Skeletal muscle satellite cell (primary cell): ENCODE measurements at regions not wholly inside any gene's neighbourhood (a gene's known extent, or its start where the extent isn't known, plus 50 kb on each side); places are given as distances from the start of the nearest gene placed in this dataset.

Experiments
- H3K27me3 ChIP-seq: 2 replicates; pipeline ENCODE4 v1.7.0; 2013; ENCODE audit warnings: low read length; ENCODE audit not compliant: control insufficient read depth, insufficient read depth
- H3K36me3 ChIP-seq: 2 replicates; pipeline ENCODE4 v1.7.0; 2013; ENCODE audit warnings: mild to moderate bottlenecking, control low read depth, low read length; ENCODE audit not compliant: insufficient read depth
- H3K4me1 ChIP-seq: 2 replicates; pipeline ENCODE4 v1.7.0; 2013; ENCODE audit warnings: low read length; ENCODE audit not compliant: control insufficient read depth, insufficient read depth
- H3K4me2 ChIP-seq: 2 replicates; pipeline ENCODE4 v1.7.0; 2013; ENCODE audit warnings: mild to moderate bottlenecking, low read length
- H3K4me3 ChIP-seq: 2 replicates; pipeline ENCODE4 v1.7.0; 2013; ENCODE audit warnings: low read length
- H3K9ac ChIP-seq: 2 replicates; pipeline ENCODE4 v1.7.0; 2013; ENCODE audit warnings: mild to moderate bottlenecking, low read depth, low read length, moderate library complexity
- H3K9me3 ChIP-seq: replicated peaks from 2 replicates; pipeline ENCODE4 v1.7.0; 2013; ENCODE audit warnings: mild to moderate bottlenecking, control low read depth, low read length

- H3K9me3 ChIP-seq: no peaks in the 10 kb centered on the region
- no peaks in the 10 kb centered on the region for H3K4me1 ChIP-seq
- H3K4me3 ChIP-seq: no peak overlapping the region
- no peaks in the 10 kb centered on the region for H3K36me3 ChIP-seq
- H3K27me3 ChIP-seq: no peaks in the 10 kb centered on the region
- no peak overlapping the region for H3K4me2 ChIP-seq
- no peak overlapping the region for H3K9ac ChIP-seq
Observed at GRCh38 chr13:88649855-88650254, 978.7 kb downstream of the SLITRK5 start.

- H3K4me2 ChIP-seq: no peak overlapping the region
- no peaks in the 10 kb centered on the region for H3K27me3 ChIP-seq
- H3K4me3 ChIP-seq: no peak overlapping the region
- H3K36me3 ChIP-seq: no peaks in the 10 kb centered on the region
- no peak overlapping the region for H3K9ac ChIP-seq
- no peaks in the 10 kb centered on the region for H3K4me1 ChIP-seq
- no peaks in the 10 kb centered on the region for H3K9me3 ChIP-seq
Observed at GRCh38 chr13:88651531-88651930, 980.4 kb downstream of the SLITRK5 start.

- no peak overlapping the region for H3K4me2 ChIP-seq
- H3K27me3 ChIP-seq: no peaks in the 10 kb centered on the region
- H3K9ac ChIP-seq: no peak overlapping the region
- no peak overlapping the region for H3K4me3 ChIP-seq
- no peaks in the 10 kb centered on the region for H3K36me3 ChIP-seq
- no peaks in the 10 kb centered on the region for H3K4me1 ChIP-seq
- no peaks in the 10 kb centered on the region for H3K9me3 ChIP-seq
Observed at GRCh38 chr13:88656751-88657150, 985.6 kb downstream of the SLITRK5 start.

- no peak overlapping the region for H3K4me2 ChIP-seq
- H3K36me3 ChIP-seq: no peaks in the 10 kb centered on the region
- no peaks in the 10 kb centered on the region for H3K4me1 ChIP-seq
- peaks cover 3% of the 10 kb centered on the region for H3K9me3 ChIP-seq
- no peak overlapping the region for H3K4me3 ChIP-seq
- H3K27me3 ChIP-seq: no peaks in the 10 kb centered on the region
- no peak overlapping the region for H3K9ac ChIP-seq
Observed at GRCh38 chr13:88670509-88670908, 999.3 kb downstream of the SLITRK5 start.

GRCh38 chr13:88674841-88675240, 1003.7 kb downstream of the SLITRK5 start:
- H3K4me3 ChIP-seq: no peak overlapping the region
- H3K27me3 ChIP-seq: no peaks in the 10 kb centered on the region
- H3K4me2 ChIP-seq: no peak overlapping the region
- no peak overlapping the region for H3K9ac ChIP-seq
- H3K36me3 ChIP-seq: no peaks in the 10 kb centered on the region
- peaks cover 3% of the 10 kb centered on the region for H3K9me3 ChIP-seq
- H3K4me1 ChIP-seq: no peaks in the 10 kb centered on the region

GRCh38 chr13:88675347-88675996, 1004.3 kb downstream of the SLITRK5 start:
- Histone ChIP-seq H3K4me1 (no peaks in the 10 kb centered on the region), H3K9ac (no peak overlapping the region), H3K27me3 (no peaks in the 10 kb centered on the region), H3K4me2 (no peak overlapping the region), H3K36me3 (no peaks in the 10 kb centered on the region), H3K9me3 (peaks cover 3% of the 10 kb centered on the region), H3K4me3 (no peak overlapping the region)

- Histone ChIP-seq H3K36me3 (no peaks in the 10 kb centered on the region), H3K4me2 (no peak overlapping the region), H3K4me1 (no peaks in the 10 kb centered on the region), H3K4me3 (no peak overlapping the region), H3K9ac (no peak overlapping the region), H3K9me3 (no peaks in the 10 kb centered on the region), H3K27me3 (no peaks in the 10 kb centered on the region)
Observed at GRCh38 chr13:88676016-88676415, 1004.8 kb downstream of the SLITRK5 start.

- Histone ChIP-seq H3K4me3 (no peak overlapping the region), H3K9me3 (no peaks in the 10 kb centered on the region), H3K4me1 (no peaks in the 10 kb centered on the region), H3K4me2 (no peak overlapping the region), H3K9ac (no peak overlapping the region), H3K36me3 (no peaks in the 10 kb centered on the region), H3K27me3 (no peaks in the 10 kb centered on the region)
Observed at GRCh38 chr13:88685459-88685858, 1014.3 kb downstream of the SLITRK5 start.

GRCh38 chr13:88701551-88701950, 1030.4 kb downstream of the SLITRK5 start:
- H3K4me3 ChIP-seq: no peak overlapping the region
- H3K9me3 ChIP-seq: no peaks in the 10 kb centered on the region
- H3K9ac ChIP-seq: no peak overlapping the region
- H3K4me1 ChIP-seq: no peaks in the 10 kb centered on the region
- H3K4me2 ChIP-seq: no peak overlapping the region
- H3K36me3 ChIP-seq: no peaks in the 10 kb centered on the region
- H3K27me3 ChIP-seq: no peaks in the 10 kb centered on the region

GRCh38 chr13:88704600-88705275, 1033.6 kb downstream of the SLITRK5 start:
- Histone ChIP-seq H3K4me2 (no peak overlapping the region), H3K9me3 (no peaks in the 10 kb centered on the region), H3K9ac (no peak overlapping the region)

GRCh38 chr13:88707646-88708045, 1036.5 kb downstream of the SLITRK5 start:
- Histone ChIP-seq H3K4me3 (no peak overlapping the region), H3K9ac (no peak overlapping the region), H3K27me3 (no peaks in the 10 kb centered on the region), H3K4me1 (no peaks in the 10 kb centered on the region), H3K36me3 (no peaks in the 10 kb centered on the region), H3K4me2 (no peak overlapping the region), H3K9me3 (no peaks in the 10 kb centered on the region)

More at GRCh38 chr13:88704600-88705275, 1033.6 kb downstream of the SLITRK5 start:
- H3K36me3 ChIP-seq: no peaks in the 10 kb centered on the region
- H3K27me3 ChIP-seq: no peaks in the 10 kb centered on the region
- H3K4me3 ChIP-seq: peak overlapping the region; percentile 12
- no peaks in the 10 kb centered on the region for H3K4me1 ChIP-seq

- H3K4me1 ChIP-seq: no peaks in the 10 kb centered on the region
- H3K4me3 ChIP-seq: no peak overlapping the region
- H3K36me3 ChIP-seq: no peaks in the 10 kb centered on the region
- no peaks in the 10 kb centered on the region for H3K9me3 ChIP-seq
- no peak overlapping the region for H3K9ac ChIP-seq
- H3K4me2 ChIP-seq: no peak overlapping the region
- H3K27me3 ChIP-seq: no peaks in the 10 kb centered on the region
Observed at GRCh38 chr13:88717946-88718345, 1046.8 kb downstream of the SLITRK5 start.
